ENCODE measurements at regions not wholly inside any gene's neighbourhood (a gene's known extent, or its start where the extent isn't known, plus 50 kb on each side); places are given as distances from the start of the nearest gene placed in this dataset.

GRCh38 chr12:77236066-77236465, 170.7 kb upstream of the E2F7 start:
- TF ChIP-seq EGR1 (IDR thresholded peaks at IDR 0.05; ENCODE audit: borderline replicate concordance in 1 of 2, low read depth in 2 of 2, low read length in 2 of 2), result no peak
- TF ChIP-seq SRF (IDR thresholded peaks at IDR 0.05; ENCODE audit: low read depth in 2 of 2, low read length in 2 of 2), result no peak
- no peak for TF ChIP-seq ZNF24 (IDR thresholded peaks at IDR 0.05)
- no peak for TF ChIP-seq CTCF (IDR thresholded peaks at IDR 0.05 in 2 of 3, conservative IDR thresholded peaks at IDR 0.05 in 1 of 3; ENCODE audit: control insufficient read depth in 2 of 3, extremely low read depth in 1 of 3, insufficient read depth in 1 of 3, low read depth in 3 of 3, low read length in 3 of 3)
- TF ChIP-seq RBBP5 (conservative IDR thresholded peaks at IDR 0.05), result no peak
- no peak for TF ChIP-seq ATF3 (IDR thresholded peaks at IDR 0.05; ENCODE audit: borderline replicate concordance, extremely low read depth, low read depth, low read length)
- TF ChIP-seq EP300 (IDR thresholded peaks at IDR 0.05; ENCODE audit: borderline replicate concordance in 1 of 2, control insufficient read depth in 1 of 2, low read depth in 2 of 2, low read length in 2 of 2), result no peak
- TF ChIP-seq POLR2AphosphoS5 (IDR thresholded peaks at IDR 0.05; ENCODE audit: low read length), result no peak
- TF ChIP-seq REST (IDR thresholded peaks at IDR 0.05; ENCODE audit: low read depth, low read length), result no peak
- no peak for TF ChIP-seq BCL3 (IDR thresholded peaks at IDR 0.05; ENCODE audit: borderline replicate concordance, insufficient read depth, low read depth, low read length, poor library complexity, severe bottlenecking)
- TF ChIP-seq E2F4 (IDR thresholded peaks at IDR 0.05; ENCODE audit: low read depth, low read length), result no peak
- no peak for TF ChIP-seq MAX (IDR thresholded peaks at IDR 0.05; ENCODE audit: low read depth, low read length)

Measured in GM12878 (cell line).